PFSK-1 (cell line): ENCODE measurements at regions not wholly inside any gene's neighbourhood (a gene's known extent, or its start where the extent isn't known, plus 50 kb on each side); places are given as distances from the start of the nearest gene placed in this dataset.

Source experiments
- FOXP2 ChIP-seq: optimal IDR thresholded peaks from 2 replicates; pipeline ENCODE3; 2011; ENCODE audit warnings: borderline replicate concordance, control low read depth, inconsistent platforms; ENCODE audit not compliant: insufficient read depth; ENCODE audit errors: extremely low read length, extremely low read depth
- POLR2AphosphoS5 ChIP-seq: IDR thresholded peaks from 2 replicates; pipeline ENCODE4 v1.6.1; 2012; ENCODE audit warnings: low read depth, mild to moderate bottlenecking, control low read depth, low read length, moderate library complexity
- SIN3A ChIP-seq: IDR thresholded peaks from 2 replicates; pipeline ENCODE4 v1.6.1; 2012; ENCODE audit warnings: mild to moderate bottlenecking, low read length, moderate library complexity, borderline replicate concordance; ENCODE audit not compliant: insufficient read depth
- TAF1 ChIP-seq: IDR thresholded peaks from 2 replicates; pipeline ENCODE4 v1.6.1; 2012; ENCODE audit warnings: low read length, control low read depth, borderline replicate concordance; ENCODE audit not compliant: insufficient read depth
- TF ChIP-seq, protein P1 (sequence below), 2 experiments: IDR thresholded peaks; 2 replicates each; pipeline versions ENCODE4 v1.6.1 to v1.8.0; 2011 to 2012; ENCODE audit warnings: low read depth in 2 of 2, low read length in 2 of 2, control low read depth in 1 of 2, inconsistent platforms in 1 of 2, mild to moderate bottlenecking in 1 of 2, moderate library complexity in 1 of 2; ENCODE audit not compliant: insufficient read depth in 1 of 2

DNA sequence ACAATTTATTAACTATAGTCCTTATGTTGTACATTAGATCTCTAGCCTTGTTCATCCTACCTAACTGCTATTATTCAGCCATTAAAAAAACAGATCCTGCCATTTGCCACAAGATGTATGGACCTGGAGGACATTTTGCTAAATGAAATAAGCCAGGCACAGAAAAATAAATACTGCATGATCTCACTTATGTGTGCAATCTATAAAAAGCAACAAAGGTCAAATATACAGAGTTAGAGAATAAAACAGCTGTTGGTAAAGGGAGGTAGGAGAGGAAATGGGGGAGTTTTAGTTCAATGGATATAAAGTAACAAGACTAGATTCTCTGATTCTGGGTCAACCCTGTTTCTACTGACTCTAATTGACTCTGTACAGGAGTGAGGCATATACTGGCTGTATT, 103.3 kb upstream of the FAM9C start:
- TF ChIP-seq FOXP2 (no peak), POLR2AphosphoS5 (no peak), SIN3A (no peak), TAF1 (no peak)
- TF ChIP-seq, protein P1, sequence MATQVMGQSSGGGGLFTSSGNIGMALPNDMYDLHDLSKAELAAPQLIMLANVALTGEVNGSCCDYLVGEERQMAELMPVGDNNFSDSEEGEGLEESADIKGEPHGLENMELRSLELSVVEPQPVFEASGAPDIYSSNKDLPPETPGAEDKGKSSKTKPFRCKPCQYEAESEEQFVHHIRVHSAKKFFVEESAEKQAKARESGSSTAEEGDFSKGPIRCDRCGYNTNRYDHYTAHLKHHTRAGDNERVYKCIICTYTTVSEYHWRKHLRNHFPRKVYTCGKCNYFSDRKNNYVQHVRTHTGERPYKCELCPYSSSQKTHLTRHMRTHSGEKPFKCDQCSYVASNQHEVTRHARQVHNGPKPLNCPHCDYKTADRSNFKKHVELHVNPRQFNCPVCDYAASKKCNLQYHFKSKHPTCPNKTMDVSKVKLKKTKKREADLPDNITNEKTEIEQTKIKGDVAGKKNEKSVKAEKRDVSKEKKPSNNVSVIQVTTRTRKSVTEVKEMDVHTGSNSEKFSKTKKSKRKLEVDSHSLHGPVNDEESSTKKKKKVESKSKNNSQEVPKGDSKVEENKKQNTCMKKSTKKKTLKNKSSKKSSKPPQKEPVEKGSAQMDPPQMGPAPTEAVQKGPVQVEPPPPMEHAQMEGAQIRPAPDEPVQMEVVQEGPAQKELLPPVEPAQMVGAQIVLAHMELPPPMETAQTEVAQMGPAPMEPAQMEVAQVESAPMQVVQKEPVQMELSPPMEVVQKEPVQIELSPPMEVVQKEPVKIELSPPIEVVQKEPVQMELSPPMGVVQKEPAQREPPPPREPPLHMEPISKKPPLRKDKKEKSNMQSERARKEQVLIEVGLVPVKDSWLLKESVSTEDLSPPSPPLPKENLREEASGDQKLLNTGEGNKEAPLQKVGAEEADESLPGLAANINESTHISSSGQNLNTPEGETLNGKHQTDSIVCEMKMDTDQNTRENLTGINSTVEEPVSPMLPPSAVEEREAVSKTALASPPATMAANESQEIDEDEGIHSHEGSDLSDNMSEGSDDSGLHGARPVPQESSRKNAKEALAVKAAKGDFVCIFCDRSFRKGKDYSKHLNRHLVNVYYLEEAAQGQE (IDR thresholded peaks at IDR 0.05; ENCODE audit: insufficient read depth in 1 of 2, low read depth in 2 of 2, low read length in 2 of 2), result no peak

DNA sequence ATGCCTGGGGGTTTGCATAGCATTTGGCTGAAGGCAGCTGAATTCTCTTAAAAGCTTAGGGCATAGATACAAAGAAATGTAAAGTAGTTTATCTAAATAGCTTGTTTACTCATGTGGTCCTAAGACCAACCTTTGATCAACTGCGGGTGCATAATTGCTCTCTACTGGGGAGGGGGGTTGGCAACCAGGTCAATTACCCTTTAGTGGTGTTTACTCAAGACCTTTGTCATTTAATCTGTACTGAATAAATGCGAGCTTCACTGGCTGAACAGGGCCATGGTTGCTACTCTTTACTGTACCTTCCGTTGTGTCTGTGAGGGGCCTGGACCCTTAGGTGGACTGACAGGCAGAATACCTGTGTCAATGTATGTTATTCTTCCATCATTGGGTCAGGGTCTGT, 102.7 kb upstream of the FAM9C start:
- TF ChIP-seq TAF1, result no peak
- no peak for TF ChIP-seq POLR2AphosphoS5
- TF ChIP-seq, protein P1 (IDR thresholded peaks at IDR 0.05; ENCODE audit: insufficient read depth in 1 of 2, low read depth in 2 of 2, low read length in 2 of 2), result no peak
- no peak for TF ChIP-seq SIN3A
- no peak for TF ChIP-seq FOXP2

DNA sequence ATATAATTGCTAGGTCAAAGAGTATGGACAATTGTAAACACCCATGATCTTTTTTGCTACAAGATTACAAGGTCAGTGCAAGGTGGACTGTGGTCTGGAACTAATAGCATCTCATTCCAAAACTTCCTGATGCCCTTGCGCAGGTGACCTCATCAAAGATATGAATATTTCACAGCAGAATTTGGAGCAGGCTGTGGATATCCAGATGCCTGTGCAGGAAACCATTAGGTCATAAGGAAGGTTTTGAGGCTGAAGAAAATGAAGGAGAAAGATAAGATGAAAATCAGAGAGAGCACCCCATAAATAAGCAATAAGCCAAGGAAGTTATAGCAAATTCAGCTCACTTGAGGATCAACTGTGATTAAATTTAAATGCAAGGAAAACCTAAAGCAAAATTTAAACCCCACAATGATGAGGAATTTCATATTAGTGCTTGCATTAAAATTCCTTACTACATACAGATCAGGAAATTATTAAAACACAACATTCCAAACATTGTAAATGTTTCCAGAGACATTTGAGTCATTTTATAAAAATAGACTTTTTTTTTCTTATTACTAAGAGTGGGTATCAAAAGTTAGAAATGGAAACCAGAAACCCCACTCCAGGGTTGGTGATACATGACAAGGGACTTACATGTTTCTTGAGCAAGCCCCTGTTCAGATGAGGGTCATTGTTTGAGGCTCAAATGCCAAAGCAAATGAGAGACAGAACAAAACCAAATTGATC, 100.7 kb upstream of the FAM9C start:
- TF ChIP-seq FOXP2 (no peak), POLR2AphosphoS5 (no peak), TAF1 (no peak), SIN3A (no peak)
- TF ChIP-seq, protein P1 (IDR thresholded peaks at IDR 0.05; ENCODE audit: insufficient read depth in 1 of 2, low read depth in 2 of 2, low read length in 2 of 2), result no peak

DNA sequence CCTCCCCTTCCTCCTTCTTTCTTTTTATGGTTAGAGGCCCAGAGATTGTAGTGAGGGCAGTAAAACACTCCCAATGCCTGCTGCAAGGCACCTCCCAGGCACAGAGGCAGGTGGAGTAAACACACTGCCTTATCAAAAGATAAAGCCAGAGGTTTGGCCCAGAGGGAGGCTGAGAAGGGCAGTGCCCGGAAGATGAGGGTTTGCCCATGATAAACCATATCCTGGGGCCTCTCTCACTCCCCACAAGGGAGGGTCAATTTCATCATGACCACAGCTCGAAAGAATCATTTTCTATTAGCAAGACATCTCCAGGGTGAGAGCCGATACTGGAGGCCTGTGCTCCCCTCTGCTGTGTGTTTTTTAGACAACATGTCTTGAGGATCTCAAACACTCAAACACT, 98.5 kb upstream of the FAM9C start:
- TF ChIP-seq POLR2AphosphoS5 (no peak), TAF1 (no peak), SIN3A (no peak), FOXP2 (no peak)
- TF ChIP-seq, protein P1 (IDR thresholded peaks at IDR 0.05; ENCODE audit: insufficient read depth in 1 of 2, low read depth in 2 of 2, low read length in 2 of 2), result no peak

DNA sequence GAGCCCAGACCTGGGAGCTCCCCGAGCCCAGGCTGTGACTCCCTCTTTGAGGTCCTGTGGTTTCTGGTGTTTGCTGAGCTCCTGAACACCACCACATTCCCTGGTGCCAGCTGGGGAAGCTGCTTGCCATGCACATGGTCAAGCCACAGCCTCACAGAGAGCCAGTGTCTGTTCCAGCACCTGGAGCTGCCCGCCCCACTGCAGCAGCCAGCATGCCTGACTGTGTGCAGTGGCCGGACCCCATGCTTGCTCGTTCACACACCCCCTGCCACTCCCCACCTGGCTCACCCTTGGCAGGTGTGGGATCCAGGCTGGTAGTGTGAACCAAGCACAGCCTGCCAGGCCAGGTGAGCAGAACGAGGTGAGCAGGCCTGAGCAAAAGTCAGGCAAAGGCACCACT, 95.6 kb upstream of the FAM9C start:
- TF ChIP-seq SIN3A (no peak), TAF1 (no peak), FOXP2 (no peak), POLR2AphosphoS5 (no peak)
- TF ChIP-seq, protein P1 (IDR thresholded peaks at IDR 0.05; ENCODE audit: insufficient read depth in 1 of 2, low read depth in 2 of 2, low read length in 2 of 2), result no peak
